Fibroblast of mammary gland (primary cell): ENCODE measurements at regions not wholly inside any gene's neighbourhood (a gene's known extent, or its start where the extent isn't known, plus 50 kb on each side); places are given as distances from the start of the nearest gene placed in this dataset.
"Not testable (repeated sequence)": the region's sequence is repeated elsewhere in the genome, so short reads cannot be mapped to it uniquely, and the experiment has no call there.

Experiments
- DNase-seq: peaks from one replicate; pipeline ENCODE4 v3.0.0-alpha.2; 2010; ENCODE audit warnings: low read depth
- H3K4me3 ChIP-seq: 2 replicates; pipeline ENCODE4 v1.5.1; 2011; ENCODE audit warnings: low read depth, mild to moderate bottlenecking, low read length, moderate library complexity; ENCODE audit not compliant: control insufficient read depth
- CTCF ChIP-seq: conservative IDR thresholded peaks from 2 replicates; pipeline ENCODE4 v1.5.1; 2011; ENCODE audit warnings: low read depth, low read length, inconsistent platforms; ENCODE audit not compliant: control insufficient read depth, insufficient read depth

DNA sequence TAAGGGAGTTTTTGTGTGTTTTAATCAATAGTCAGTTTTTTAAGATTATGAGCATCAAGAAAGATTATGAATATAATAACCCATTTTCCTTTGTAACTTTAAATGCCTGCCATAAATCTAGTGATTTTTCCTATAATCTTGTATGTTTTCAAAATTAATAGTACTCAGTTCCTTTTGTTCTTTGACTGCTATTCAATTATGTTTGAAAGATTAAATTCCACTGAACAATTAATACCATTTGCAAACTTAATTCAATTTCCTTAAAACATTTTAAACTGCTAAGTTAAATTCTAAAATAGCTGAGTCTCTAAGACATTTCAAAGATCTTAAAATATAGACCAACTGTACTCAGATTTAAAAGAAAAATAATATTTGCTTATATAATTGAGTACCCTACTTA, 1173.9 kb upstream of the TMEFF2 start:
- no peak for DNase-seq
- no peak overlapping the region for H3K4me3 ChIP-seq
- TF ChIP-seq CTCF = no peak

- TF ChIP-seq CTCF = no peak
- no peak for DNase-seq
- H3K4me3 ChIP-seq = no peak overlapping the region
Measured at GRCh38 chr2:193357508-193357907, 1162.8 kb upstream of the TMEFF2 start.

- H3K4me3 ChIP-seq, DNase-seq: not testable (repeated sequence)
Measured at GRCh38 chr2:193352665-193353242, 1158.0 kb upstream of the TMEFF2 start.

DNA sequence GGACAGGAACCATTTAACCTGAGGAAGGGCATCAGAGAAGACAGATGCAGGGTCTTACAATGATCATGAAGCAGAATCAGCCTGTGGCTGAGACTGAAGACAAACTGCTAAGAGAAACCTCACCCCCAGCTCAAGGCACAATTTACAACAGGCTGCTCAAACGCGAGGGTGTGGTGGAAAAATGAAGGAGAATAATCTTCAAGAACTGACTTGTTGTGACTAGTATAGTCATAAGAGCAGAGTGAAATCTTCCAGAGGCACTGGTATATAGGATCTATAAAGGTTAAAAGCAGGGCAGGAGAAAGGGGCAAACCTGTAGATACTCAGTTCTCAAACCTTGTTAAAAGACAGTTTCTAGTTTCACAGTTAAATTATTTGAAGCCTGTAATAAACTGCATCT, 1155.8 kb upstream of the TMEFF2 start:
- DNase-seq = no peak
- no peak overlapping the region for H3K4me3 ChIP-seq
- TF ChIP-seq CTCF = no peak

DNA sequence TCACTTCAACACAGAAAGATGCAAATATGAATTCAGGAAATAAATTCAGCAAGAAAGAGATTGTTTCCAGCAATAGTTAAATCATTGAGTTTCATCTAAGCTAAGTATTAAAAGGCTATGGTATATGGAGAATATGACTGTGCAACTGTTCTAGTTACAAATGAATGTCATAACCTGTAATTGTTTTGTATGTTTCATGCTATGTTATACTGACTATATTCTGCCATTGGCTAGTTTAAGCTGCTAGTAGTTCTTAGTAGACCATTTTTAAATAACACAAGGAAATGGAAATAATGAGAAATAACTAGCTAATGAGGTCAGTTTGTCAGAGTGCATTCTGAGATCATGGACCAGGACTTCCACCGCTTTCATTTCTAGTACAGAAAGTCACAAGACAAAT, 1154.9 kb upstream of the TMEFF2 start:
- DNase-seq = no peak
- TF ChIP-seq CTCF = no peak
- H3K4me3 ChIP-seq = no peak overlapping the region

DNA sequence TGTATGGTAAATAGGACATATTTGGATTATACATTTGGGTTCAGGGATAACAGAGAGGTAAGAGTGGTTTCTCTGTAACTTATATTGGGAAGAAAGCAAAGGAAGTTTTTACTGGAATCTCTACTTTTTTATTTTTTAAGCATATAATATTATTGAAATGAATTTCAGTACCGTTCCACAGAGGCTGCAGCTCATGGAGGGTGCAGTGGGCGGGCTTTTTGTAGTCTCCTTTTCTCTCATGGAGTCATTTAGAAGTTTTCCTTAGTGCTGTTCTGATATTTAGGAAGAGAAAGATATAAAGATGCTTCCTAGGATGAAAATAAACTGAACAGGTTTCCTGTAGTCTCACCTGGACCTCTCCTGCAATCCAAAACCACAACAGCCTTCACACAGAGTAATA, 1153.3 kb upstream of the TMEFF2 start:
- DNase-seq = no peak
- no peak overlapping the region for H3K4me3 ChIP-seq
- TF ChIP-seq CTCF = no peak

DNA sequence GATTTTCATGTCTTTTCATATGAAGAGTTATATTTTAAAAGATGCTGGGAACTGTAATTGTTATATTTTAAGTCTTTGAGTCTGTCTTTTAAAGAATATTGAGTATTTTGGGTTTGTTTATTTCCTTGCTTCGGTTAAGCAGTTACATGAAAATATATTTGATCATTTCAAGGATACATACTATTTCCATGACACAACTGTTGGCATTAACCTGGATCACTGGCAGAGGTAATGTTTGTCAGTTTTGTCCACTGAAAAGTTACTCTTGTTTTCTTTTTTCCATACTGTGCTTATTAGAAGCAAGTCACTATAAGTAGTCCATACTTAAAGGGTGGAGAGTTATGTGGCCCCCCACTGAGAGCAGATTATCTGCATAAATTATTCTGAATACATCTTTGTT, 1142.0 kb upstream of the TMEFF2 start:
- TF ChIP-seq CTCF = no peak
- no peak overlapping the region for H3K4me3 ChIP-seq
- no peak for DNase-seq
